ENCODE measurements at regions not wholly inside any gene's neighbourhood (a gene's known extent, or its start where the extent isn't known, plus 50 kb on each side); places are given as distances from the start of the nearest gene placed in this dataset.

DNA sequence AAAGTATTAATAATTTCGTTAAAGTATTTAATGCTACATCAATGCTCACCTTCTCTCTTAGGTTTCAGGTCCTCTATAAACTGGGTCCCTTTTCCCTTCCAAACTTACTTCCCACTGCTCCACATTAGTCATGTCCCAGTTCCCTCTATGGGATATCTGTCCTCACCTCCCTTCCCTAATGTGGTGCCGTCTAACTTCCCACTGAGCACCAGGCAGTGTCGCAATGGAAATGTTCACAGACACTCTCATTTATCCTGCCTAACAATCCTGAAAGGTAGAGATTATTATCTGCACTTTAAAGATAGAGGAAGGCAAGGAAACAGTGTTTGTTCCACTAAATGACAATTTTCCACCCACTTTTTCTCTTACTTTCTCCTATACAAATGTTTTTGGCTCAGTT lies 329.7 kb downstream of the CWC27 start (continued):
- TF ChIP-seq, protein P1, sequence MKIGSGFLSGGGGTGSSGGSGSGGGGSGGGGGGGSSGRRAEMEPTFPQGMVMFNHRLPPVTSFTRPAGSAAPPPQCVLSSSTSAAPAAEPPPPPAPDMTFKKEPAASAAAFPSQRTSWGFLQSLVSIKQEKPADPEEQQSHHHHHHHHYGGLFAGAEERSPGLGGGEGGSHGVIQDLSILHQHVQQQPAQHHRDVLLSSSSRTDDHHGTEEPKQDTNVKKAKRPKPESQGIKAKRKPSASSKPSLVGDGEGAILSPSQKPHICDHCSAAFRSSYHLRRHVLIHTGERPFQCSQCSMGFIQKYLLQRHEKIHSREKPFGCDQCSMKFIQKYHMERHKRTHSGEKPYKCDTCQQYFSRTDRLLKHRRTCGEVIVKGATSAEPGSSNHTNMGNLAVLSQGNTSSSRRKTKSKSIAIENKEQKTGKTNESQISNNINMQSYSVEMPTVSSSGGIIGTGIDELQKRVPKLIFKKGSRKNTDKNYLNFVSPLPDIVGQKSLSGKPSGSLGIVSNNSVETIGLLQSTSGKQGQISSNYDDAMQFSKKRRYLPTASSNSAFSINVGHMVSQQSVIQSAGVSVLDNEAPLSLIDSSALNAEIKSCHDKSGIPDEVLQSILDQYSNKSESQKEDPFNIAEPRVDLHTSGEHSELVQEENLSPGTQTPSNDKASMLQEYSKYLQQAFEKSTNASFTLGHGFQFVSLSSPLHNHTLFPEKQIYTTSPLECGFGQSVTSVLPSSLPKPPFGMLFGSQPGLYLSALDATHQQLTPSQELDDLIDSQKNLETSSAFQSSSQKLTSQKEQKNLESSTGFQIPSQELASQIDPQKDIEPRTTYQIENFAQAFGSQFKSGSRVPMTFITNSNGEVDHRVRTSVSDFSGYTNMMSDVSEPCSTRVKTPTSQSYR (CRISPR knock-in tag; IDR thresholded peaks at IDR 0.05) = no peak
